Astrocyte (in vitro differentiated cells and primary cell): ENCODE measurements at regions not wholly inside any gene's neighbourhood (a gene's known extent, or its start where the extent isn't known, plus 50 kb on each side); places are given as distances from the start of the nearest gene placed in this dataset.

Source experiments
- DNase-seq: peaks from one replicate; pipeline ENCODE4 v3.0.0-alpha.2; 2010; ENCODE audit warnings: low read depth
- FAIRE-seq: peaks from 2 replicates; lab custom pipeline; 2011; peaks lifted over from hg19 to GRCh38; lab: Jason Lieb, UNC
- H2AFZ ChIP-seq: 2 replicates; pipeline ENCODE4 v1.6.0; 2012; ENCODE audit warnings: low read depth, low read length, inconsistent platforms
- H3K27ac ChIP-seq: 2 replicates; pipeline ENCODE4 v1.5.1; 2011; ENCODE audit warnings: low read depth, low read length, inconsistent platforms
- H3K27me3 ChIP-seq: 2 replicates; pipeline ENCODE4 v1.6.0; 2011; ENCODE audit warnings: low read length, inconsistent platforms; ENCODE audit not compliant: insufficient read depth
- H3K36me3 ChIP-seq: 2 replicates; pipeline ENCODE4 v1.5.1; 2011; ENCODE audit warnings: low read length, inconsistent platforms; ENCODE audit not compliant: insufficient read depth
- H3K4me1 ChIP-seq: 2 replicates; pipeline ENCODE4 v1.5.1; 2011; ENCODE audit warnings: low read length, inconsistent platforms; ENCODE audit not compliant: insufficient read depth
- H3K4me2 ChIP-seq: 2 replicates; pipeline ENCODE4 v1.6.0; 2012; ENCODE audit warnings: low read length, inconsistent platforms
- H3K4me3 ChIP-seq: 2 replicates; pipeline ENCODE4 v1.5.1; 2011; ENCODE audit warnings: low read depth, mild to moderate bottlenecking, low read length, inconsistent platforms; ENCODE audit not compliant: insufficient read depth
- H3K79me2 ChIP-seq: 2 replicates; pipeline ENCODE4 v1.6.0; 2012; ENCODE audit warnings: mild to moderate bottlenecking, low read length, inconsistent platforms; ENCODE audit not compliant: insufficient read depth
- H3K9ac ChIP-seq: 2 replicates; pipeline ENCODE4 v1.6.0; 2012; ENCODE audit warnings: mild to moderate bottlenecking, low read length, inconsistent platforms
- H3K9me3 ChIP-seq: 2 replicates; pipeline ENCODE4 v1.5.1; 2012; ENCODE audit warnings: low read depth, mild to moderate bottlenecking, low read length, inconsistent platforms; ENCODE audit not compliant: insufficient read depth
- H4K20me1 ChIP-seq: 2 replicates; pipeline ENCODE4 v1.6.0; 2012; ENCODE audit warnings: low read length, inconsistent platforms; ENCODE audit not compliant: insufficient read depth
- H3K27ac Mint-ChIP-seq: one replicate; pipeline ENCODE4 v1.8.0; 2021; ENCODE audit warnings: mild to moderate bottlenecking, mixed read lengths; ENCODE audit not compliant: unreplicated experiment
- H3K27me3 Mint-ChIP-seq: one replicate; pipeline ENCODE4 v1.8.0; 2021; ENCODE audit warnings: low read depth, mixed read lengths; ENCODE audit not compliant: unreplicated experiment
- H3K36me3 Mint-ChIP-seq: one replicate; pipeline ENCODE4 v1.8.0; 2021; ENCODE audit warnings: low read depth, mixed read lengths; ENCODE audit not compliant: unreplicated experiment
- H3K4me1 Mint-ChIP-seq: one replicate; pipeline ENCODE4 v1.8.0; 2021; ENCODE audit warnings: low read depth, mixed read lengths; ENCODE audit not compliant: unreplicated experiment
- H3K4me3 Mint-ChIP-seq: one replicate; pipeline ENCODE4 v1.8.0; 2021; ENCODE audit warnings: mild to moderate bottlenecking, moderate library complexity, mixed read lengths; ENCODE audit not compliant: unreplicated experiment
- H3K9me3 Mint-ChIP-seq: one replicate; pipeline ENCODE4 v1.8.0; 2021; ENCODE audit warnings: mild to moderate bottlenecking, mixed read lengths; ENCODE audit not compliant: unreplicated experiment
- CTCF ChIP-seq: IDR thresholded peaks from 2 replicates; pipeline ENCODE4 v1.5.1; 2011; ENCODE audit warnings: low read depth, mild to moderate bottlenecking, inconsistent platforms, low read length, moderate library complexity; ENCODE audit not compliant: insufficient read depth
- EZH2 ChIP-seq: IDR thresholded peaks from 2 replicates; pipeline ENCODE4 v1.6.1; 2012; ENCODE audit warnings: mild to moderate bottlenecking, low read length, inconsistent platforms; ENCODE audit not compliant: insufficient read depth

- H3K79me2 ChIP-seq, result no peaks in the 10 kb centered on the region
- no peak overlapping the region for H3K27ac ChIP-seq
- H3K4me3 ChIP-seq, result no peak overlapping the region
- H3K4me1 ChIP-seq, result no peaks in the 10 kb centered on the region
- no peak for DNase-seq
- FAIRE-seq, result no peak
- H3K27me3 ChIP-seq, result no peaks in the 10 kb centered on the region
- TF ChIP-seq CTCF (no peak), EZH2 (no peak)
- no peak overlapping the region for H3K9ac ChIP-seq
- Mint-ChIP-seq H3K36me3 (no peaks in the 10 kb centered on the region), H3K9me3 (no peaks in the 10 kb centered on the region), H3K4me3 (no peak overlapping the region), H3K4me1 (no peaks in the 10 kb centered on the region), H3K27ac (no peak overlapping the region), H3K27me3 (no peaks in the 10 kb centered on the region)
- H3K36me3 ChIP-seq, result no peaks in the 10 kb centered on the region
- no peak overlapping the region for H3K4me2 ChIP-seq
- H2AFZ ChIP-seq, result no peak overlapping the region
- peaks cover 6% of the 10 kb centered on the region for H3K9me3 ChIP-seq
- no peaks in the 10 kb centered on the region for H4K20me1 ChIP-seq
These were observed 134.9 kb upstream of the ISX start for GRCh38 chr22:34931026-34931425.

DNA sequence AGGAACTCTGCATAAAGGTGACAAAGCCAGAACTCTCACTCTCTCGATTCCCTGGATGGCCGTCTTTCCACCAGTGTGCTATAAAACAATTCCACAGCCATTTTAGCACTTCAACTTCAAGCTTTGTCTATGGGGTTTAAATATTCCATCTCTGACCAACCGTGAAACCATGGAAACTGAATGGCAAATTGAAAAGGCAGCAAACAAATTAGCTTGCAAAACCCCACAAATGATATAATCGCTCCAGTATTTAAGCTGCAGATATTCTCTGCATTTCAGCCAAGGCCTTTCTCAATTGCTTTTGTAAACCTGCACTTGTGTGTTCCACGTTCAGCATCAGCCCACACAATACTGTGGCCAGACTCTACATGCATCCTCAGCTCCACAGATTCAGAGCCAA, 131.7 kb upstream of the ISX start:
- no peaks in the 10 kb centered on the region for H3K4me1 ChIP-seq
- no peak overlapping the region for H3K27ac Mint-ChIP-seq
- H3K4me2 ChIP-seq, result no peak overlapping the region
- H3K27me3 ChIP-seq, result no peaks in the 10 kb centered on the region
- H3K9me3 Mint-ChIP-seq, result no peaks in the 10 kb centered on the region
- FAIRE-seq (no peak), DNase-seq (no peak)
- H3K36me3 Mint-ChIP-seq, result no peaks in the 10 kb centered on the region
- H3K4me3 Mint-ChIP-seq, result no peak overlapping the region
- no peak overlapping the region for H3K9ac ChIP-seq
- H4K20me1 ChIP-seq, result no peaks in the 10 kb centered on the region
- no peak overlapping the region for H3K4me3 ChIP-seq
- no peaks in the 10 kb centered on the region for H3K36me3 ChIP-seq
- H3K9me3 ChIP-seq, result peaks cover 6% of the 10 kb centered on the region
- H3K27ac ChIP-seq, result no peak overlapping the region
- H3K4me1 Mint-ChIP-seq, result no peaks in the 10 kb centered on the region
- TF ChIP-seq CTCF, result no peak
- no peak for TF ChIP-seq EZH2
- H3K79me2 ChIP-seq, result no peaks in the 10 kb centered on the region
- H3K27me3 Mint-ChIP-seq, result no peaks in the 10 kb centered on the region
- H2AFZ ChIP-seq, result no peak overlapping the region

- FAIRE-seq, result no peak
- Mint-ChIP-seq H3K27ac (peak overlapping the region; percentile 41), H3K4me1 (no peaks in the 10 kb centered on the region), H3K27me3 (no peaks in the 10 kb centered on the region), H3K9me3 (peaks cover 5% of the 10 kb centered on the region), H3K36me3 (no peaks in the 10 kb centered on the region), H3K4me3 (no peak overlapping the region)
- H3K27me3 ChIP-seq, result no peaks in the 10 kb centered on the region
- H4K20me1 ChIP-seq, result no peaks in the 10 kb centered on the region
- H3K27ac ChIP-seq, result no peak overlapping the region
- H3K9me3 ChIP-seq, result peaks cover 9% of the 10 kb centered on the region
- no peak overlapping the region for H3K4me3 ChIP-seq
- TF ChIP-seq EZH2 (no peak), CTCF (no peak)
- H3K4me2 ChIP-seq, result no peak overlapping the region
- no peaks in the 10 kb centered on the region for H3K36me3 ChIP-seq
- no peak overlapping the region for H3K9ac ChIP-seq
- H3K4me1 ChIP-seq, result no peaks in the 10 kb centered on the region
- no peak for DNase-seq
- H3K79me2 ChIP-seq, result no peaks in the 10 kb centered on the region
- no peak overlapping the region for H2AFZ ChIP-seq
These were observed 122.1 kb upstream of the ISX start for GRCh38 chr22:34943830-34944229.
